Dermis blood vessel endothelial cell (primary cell): ENCODE measurements at regions not wholly inside any gene's neighbourhood (a gene's known extent, or its start where the extent isn't known, plus 50 kb on each side); places are given as distances from the start of the nearest gene placed in this dataset.
A peak's percentile ranks its signal among the peaks of the same experiment; 100 is the strongest.

ENCODE experiments used
- DNase-seq: peaks from one replicate; pipeline ENCODE4 v3.0.0; 2010

DNA sequence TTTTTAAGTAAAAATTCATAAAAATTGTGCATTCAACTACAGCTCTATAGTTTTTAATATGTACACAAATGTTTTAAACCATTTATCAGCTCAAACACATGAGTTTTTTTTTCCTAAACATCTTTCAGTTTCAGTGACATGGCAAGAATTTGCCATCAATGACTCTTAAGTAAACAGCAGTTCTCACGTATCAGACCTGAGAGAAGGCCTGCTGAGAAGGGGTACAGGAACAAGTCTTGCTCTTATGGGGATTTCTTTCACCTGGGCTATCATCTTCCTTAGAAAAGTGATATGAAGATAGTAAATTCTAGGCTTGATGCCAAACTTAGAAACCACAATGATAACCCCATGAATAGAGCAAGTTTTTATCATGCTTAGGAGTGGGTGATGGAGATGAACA is 467.8 kb downstream of the ARL4A start:
- no peak for DNase-seq

GRCh38 chr7:13159003-13159402 is 471.6 kb downstream of the ARL4A start:
- no peak for DNase-seq

DNA sequence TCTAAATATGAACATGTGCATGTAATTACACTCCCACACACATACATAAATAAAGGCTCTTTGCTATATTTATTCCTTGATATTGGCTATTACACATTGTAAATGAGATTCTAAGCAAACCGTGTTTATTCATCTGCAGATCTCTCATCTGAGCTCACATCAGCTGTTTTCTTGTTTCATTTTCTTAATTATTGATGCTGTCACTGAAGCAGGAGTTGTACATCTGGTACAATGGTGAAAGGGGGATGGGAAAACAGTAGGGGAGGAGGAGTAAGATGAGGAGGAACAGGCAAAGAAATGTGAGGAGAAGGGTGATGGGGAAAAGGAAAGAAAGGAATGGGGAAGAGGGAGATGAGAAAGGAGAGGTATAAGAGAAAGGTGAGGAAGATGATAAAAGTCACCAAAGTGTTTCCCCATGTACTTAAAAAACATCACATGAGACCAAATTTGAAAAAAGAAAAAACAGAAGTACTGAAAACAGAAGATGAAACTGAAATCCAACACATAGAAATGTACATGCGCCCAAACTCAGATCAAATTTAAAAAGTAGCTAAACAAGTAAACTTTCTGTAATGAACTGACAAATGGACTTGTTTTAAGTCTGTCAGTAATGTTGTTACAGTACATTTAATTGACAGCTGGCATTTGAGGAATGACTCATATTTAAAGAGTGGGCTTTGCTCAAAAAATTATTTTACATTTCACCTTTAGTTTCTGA is 472.2 kb downstream of the ARL4A start:
- no peak for DNase-seq

DNA sequence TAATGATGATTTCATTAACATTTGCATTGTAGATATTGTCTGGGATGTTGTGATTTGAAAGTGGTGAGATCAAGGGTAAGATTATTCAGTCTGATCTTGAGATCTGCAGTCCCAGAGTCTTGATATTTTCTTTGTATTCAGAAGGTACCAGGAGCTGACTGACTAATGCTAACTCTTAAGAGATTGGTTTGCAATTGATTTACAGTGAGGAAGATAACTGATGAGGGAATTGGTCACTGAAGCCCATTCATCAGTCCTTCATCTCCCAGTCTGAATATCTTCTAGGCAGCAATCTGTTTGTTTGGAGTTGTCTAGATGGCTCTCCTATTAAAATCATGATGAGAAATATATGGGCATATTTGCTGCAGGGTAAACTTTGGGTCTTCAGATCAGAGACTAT is 473.7 kb downstream of the ARL4A start:
- DNase-seq: no peak

- DNase-seq: peak; percentile 5
Observed at GRCh38 chr7:13165854-13166253, 478.4 kb downstream of the ARL4A start.

GRCh38 chr7:13166801-13167200 is 479.4 kb downstream of the ARL4A start:
- no peak for DNase-seq

- no peak for DNase-seq
Observed at GRCh38 chr7:13169356-13169755, 481.9 kb downstream of the ARL4A start.

- DNase-seq: no peak
Observed at GRCh38 chr7:13174991-13175390, 487.6 kb downstream of the ARL4A start.

GRCh38 chr7:13179011-13179582 is 491.7 kb downstream of the ARL4A start:
- DNase-seq: peak; percentile 55

DNA sequence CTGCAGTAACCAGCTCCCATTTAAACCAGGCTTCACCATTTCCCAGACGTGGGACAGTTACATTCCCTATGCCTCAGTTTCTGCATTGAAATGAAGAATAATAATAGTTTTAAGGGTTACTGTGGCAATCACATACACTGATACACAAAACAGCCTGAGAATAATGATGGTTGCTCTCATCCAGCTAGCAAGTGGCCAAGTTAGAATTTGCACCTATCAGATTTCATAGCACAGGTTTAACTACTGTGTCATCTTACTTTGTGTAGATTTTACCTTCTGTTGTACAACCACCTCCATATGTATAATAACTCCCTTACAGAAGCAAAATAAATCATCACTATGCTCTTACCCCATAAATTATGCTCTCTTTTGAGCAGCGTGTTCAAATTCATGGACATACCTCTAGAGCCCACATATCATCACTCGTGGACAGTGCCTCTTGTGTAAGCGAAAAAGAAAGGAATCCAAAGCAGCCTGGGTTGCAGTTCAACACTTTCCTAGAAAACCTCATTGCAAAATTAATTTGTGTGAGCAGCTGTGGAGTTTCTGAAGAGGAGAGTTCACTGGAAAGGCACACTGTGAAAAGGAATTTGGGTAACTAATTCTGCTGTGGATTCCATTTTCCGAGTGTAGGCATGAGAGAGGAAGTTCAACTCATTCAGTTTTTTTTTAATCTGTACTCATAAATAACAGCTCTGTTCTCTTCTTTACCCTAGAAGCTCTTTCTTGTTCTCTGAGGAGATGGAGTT is 492.5 kb downstream of the ARL4A start:
- no peak for DNase-seq

- DNase-seq: no peak
Observed at GRCh38 chr7:13181216-13181615, 493.8 kb downstream of the ARL4A start.

- no peak for DNase-seq
Observed at GRCh38 chr7:13185139-13185538, 497.7 kb downstream of the ARL4A start.

DNA sequence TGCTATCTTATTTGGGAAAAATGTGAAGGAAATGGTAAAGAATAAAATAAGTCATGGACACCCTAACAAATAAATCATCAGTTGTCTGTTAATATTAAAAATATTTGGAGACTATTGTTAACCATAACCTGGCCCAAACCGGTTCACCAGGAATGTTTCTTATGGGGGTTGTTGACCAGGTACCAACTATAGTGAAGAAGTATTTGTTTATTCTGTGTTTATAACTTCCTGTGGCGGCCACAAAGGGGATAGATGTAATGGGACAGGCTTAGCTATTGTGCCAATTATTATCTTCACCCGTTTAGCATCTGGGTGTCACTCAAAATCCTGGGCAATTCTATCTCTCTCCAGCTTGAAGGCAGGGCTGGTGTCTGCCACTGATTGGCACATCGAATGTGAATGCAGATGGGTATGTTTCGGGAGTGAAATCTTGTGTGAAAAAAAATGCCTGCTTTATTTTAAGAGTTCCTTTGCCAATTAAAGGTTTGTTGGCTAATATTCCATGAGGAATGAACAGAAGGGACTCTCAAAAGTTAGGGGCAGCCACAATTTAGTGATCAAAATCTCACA is 500.9 kb downstream of the ARL4A start:
- no peak for DNase-seq

- no peak for DNase-seq
Observed at GRCh38 chr7:13188922-13189321, 501.5 kb downstream of the ARL4A start.

- DNase-seq: no peak
Observed at GRCh38 chr7:13189668-13190067, 502.2 kb downstream of the ARL4A start.

GRCh38 chr7:13197501-13197900 is 510.1 kb downstream of the ARL4A start:
- no peak for DNase-seq

GRCh38 chr7:13198036-13198435 is 510.6 kb downstream of the ARL4A start:
- DNase-seq: no peak

GRCh38 chr7:13198727-13199126 is 511.3 kb downstream of the ARL4A start:
- no peak for DNase-seq

DNA sequence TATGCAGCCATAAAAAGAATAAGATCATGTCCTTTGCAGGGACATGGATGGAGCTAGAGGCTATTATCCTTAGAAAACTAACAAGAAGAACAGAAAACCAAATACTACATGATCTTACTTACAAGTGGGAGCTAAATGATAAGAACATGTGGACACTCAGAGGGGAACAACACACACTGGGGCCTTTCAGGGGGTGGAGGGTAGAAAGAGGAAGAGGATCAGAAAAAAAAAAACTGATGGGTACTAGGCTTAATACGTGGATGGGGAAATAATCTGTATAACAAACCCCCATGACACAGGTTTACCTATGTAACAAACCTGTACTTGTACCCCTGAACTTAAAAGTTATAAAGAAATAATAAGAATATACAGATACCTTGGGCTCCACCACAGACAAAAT is 514.2 kb downstream of the ARL4A start:
- no peak for DNase-seq

DNA sequence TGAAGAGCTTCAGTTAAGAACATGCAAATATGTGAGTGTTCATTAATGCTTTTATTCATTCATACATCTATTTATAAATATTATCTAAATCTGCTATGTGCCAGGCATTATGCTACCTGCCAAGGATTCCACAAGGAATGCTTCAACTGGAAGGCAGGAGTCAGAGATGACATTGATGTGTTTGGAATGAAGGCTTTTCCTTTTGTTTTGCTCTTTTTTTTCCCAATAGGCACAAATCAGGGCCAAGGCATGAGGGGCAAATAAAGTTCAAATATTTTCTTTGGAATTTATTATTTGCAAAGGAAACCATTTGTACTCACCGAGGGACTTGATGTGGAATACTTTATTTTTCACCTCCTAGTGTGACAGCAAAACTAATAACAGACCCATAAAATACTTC is 530.3 kb downstream of the ARL4A start:
- no peak for DNase-seq

- DNase-seq: no peak
Observed at GRCh38 chr7:13225068-13225467, 537.6 kb downstream of the ARL4A start.

GRCh38 chr7:13226385-13226784 is 539.0 kb downstream of the ARL4A start:
- no peak for DNase-seq

DNA sequence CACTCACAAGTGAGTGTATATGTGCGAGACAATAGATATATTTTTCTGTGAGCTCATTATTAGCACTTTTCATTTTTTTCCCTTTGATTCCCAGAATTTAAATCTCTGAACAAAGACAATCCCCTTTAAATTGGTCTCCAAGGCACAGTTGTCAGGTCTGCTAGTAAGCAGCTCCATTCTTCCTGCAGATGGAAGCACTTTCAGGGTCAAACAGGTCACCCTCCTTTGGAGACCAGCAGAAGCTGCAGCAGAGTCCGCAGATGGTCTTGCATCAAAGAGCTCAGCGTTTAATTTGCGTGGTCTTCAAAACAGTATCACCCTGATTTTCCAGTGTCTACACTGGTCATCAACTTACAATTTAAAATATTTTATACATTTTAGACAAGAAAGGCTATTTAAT is 543.8 kb downstream of the ARL4A start:
- no peak for DNase-seq

- DNase-seq: no peak
Observed at GRCh38 chr7:13235436-13235835, 548.0 kb downstream of the ARL4A start.
